ENCODE measurements at regions not wholly inside any gene's neighbourhood (a gene's known extent, or its start where the extent isn't known, plus 50 kb on each side); places are given as distances from the start of the nearest gene placed in this dataset.

DNA sequence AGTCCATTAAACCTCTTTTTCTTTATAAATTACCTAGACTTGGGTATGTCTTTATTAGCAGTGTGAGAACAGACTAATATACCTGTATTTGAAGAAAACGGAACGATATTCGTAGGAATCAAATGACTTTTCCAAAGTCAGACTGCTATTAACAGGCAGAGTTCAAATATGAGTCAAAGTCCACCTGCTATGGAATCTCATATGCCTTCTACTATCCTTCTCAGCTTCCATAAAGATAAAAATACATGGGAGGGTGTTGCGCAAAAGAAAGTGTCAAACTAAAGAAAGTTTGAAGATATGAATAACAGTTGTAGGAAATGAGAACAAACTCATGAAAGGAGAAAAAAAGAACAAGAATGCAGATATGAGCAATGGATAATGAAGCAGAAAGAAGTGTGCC lies 704.6 kb downstream of the EFNB2 start:
- Histone ChIP-seq H3K9me3 (no peaks in the 10 kb centered on the region), H3K27me3 (no peaks in the 10 kb centered on the region), H3K4me3 (no peak overlapping the region), H3K27ac (no peak overlapping the region), H3K4me1 (no peaks in the 10 kb centered on the region), H3K36me3 (replicated peaks in 1 of 2; ENCODE audit: insufficient read depth in 1 of 2, low read depth in 2 of 2) (no peaks in the 10 kb centered on the region)
- no peak for ATAC-seq
- intact Hi-C loops (cut with DNase I) = no loop called here
- WGBS, 2 donors = 63 to 66% methylated on average over 4 of the region's 4 CpGs
- TF ChIP-seq CTCF (IDR thresholded peaks at IDR 0.05) (no peak), POLR2A (IDR thresholded peaks at IDR 0.05) (no peak)
- DNase-seq = no peak

- H3K4me3 ChIP-seq = no peak overlapping the region
- intact Hi-C loops (cut with DNase I) = no loop called here
- H3K9me3 ChIP-seq = no peaks in the 10 kb centered on the region
- no peak overlapping the region for H3K27ac ChIP-seq
- DNase-seq (no peak), ATAC-seq (no peak)
- H3K4me1 ChIP-seq = no peaks in the 10 kb centered on the region
- no peaks in the 10 kb centered on the region for H3K27me3 ChIP-seq
- H3K36me3 ChIP-seq (replicated peaks in 1 of 2; ENCODE audit: insufficient read depth in 1 of 2, low read depth in 2 of 2) = no peaks in the 10 kb centered on the region
- WGBS, 2 donors = 75 to 81% methylated on average over 7 of the region's 7 CpGs
- TF ChIP-seq CTCF (IDR thresholded peaks at IDR 0.05) = no peak
- TF ChIP-seq POLR2A (IDR thresholded peaks at IDR 0.05) = no peak
Observed at GRCh38 chr13:105827111-105827809, 708.2 kb downstream of the EFNB2 start.

DNA sequence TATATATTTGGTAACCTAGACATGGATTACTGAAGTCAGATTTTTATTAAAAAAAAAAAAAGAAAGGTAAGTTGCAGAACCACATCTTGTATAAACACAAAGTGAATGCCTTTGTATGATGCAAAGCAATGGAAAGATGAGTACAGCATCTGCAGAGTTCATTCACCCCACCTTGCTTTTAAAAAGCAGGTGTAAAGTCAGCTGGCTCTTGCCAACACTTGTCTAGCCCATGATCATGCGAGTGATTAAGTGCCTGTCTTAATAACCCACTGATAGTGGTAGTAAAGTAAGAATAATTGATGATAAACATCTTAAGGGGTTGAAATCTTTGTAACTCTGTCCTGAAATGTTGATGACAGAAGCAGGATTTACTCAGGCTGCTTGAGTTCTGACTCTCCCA lies 710.4 kb downstream of the EFNB2 start:
- ATAC-seq (no peak), DNase-seq (no peak)
- no peaks in the 10 kb centered on the region for H3K9me3 ChIP-seq
- H3K4me1 ChIP-seq = no peaks in the 10 kb centered on the region
- H3K4me3 ChIP-seq = no peak overlapping the region
- H3K36me3 ChIP-seq (replicated peaks in 1 of 2; ENCODE audit: insufficient read depth in 1 of 2, low read depth in 2 of 2) = no peaks in the 10 kb centered on the region
- TF ChIP-seq CTCF (IDR thresholded peaks at IDR 0.05) (no peak), POLR2A (IDR thresholded peaks at IDR 0.05) (no peak)
- H3K27ac ChIP-seq = no peak overlapping the region
- no peaks in the 10 kb centered on the region for H3K27me3 ChIP-seq
- WGBS, 2 donors = 67 to 89% methylated on average over 1 of the region's 1 CpG
- intact Hi-C loops (cut with DNase I) = no loop called here

DNA sequence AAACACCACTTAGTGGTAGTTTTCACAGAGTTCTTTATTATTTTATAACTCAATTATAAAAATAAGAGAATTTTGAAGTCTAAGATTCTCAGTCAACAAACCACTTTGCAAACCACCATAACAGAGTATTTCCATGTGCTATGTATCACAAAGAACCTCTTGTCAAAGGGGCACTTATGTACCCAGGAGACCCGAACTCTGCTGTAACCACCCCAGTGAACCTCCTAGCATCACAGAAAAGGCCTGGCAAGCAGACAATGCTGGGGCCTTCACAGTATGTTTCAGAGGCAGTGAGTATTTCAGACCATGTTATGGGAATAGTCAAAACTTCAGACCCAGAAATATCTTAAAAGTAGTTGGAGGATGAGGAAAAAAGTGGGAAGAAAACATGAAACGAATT lies 714.1 kb downstream of the EFNB2 start:
- Histone ChIP-seq H3K36me3 (replicated peaks in 1 of 2; ENCODE audit: insufficient read depth in 1 of 2, low read depth in 2 of 2) (no peaks in the 10 kb centered on the region), H3K27me3 (no peaks in the 10 kb centered on the region), H3K4me3 (no peak overlapping the region), H3K4me1 (no peaks in the 10 kb centered on the region), H3K27ac (no peak overlapping the region), H3K9me3 (no peaks in the 10 kb centered on the region)
- DNase-seq (no peak), ATAC-seq (no peak)
- 71 to 72% methylated on average over 2 of the region's 2 CpGs for WGBS, 2 donors
- no peak for TF ChIP-seq POLR2A (IDR thresholded peaks at IDR 0.05)
- intact Hi-C loops (cut with DNase I) = no loop called here

GRCh38 chr13:105820415-105820814 lies 715.0 kb downstream of the EFNB2 start:
- Histone ChIP-seq H3K9me3 (no peaks in the 10 kb centered on the region), H3K27me3 (no peaks in the 10 kb centered on the region), H3K4me3 (no peak overlapping the region), H3K27ac (no peak overlapping the region), H3K4me1 (no peaks in the 10 kb centered on the region), H3K36me3 (replicated peaks in 1 of 2; ENCODE audit: insufficient read depth in 1 of 2, low read depth in 2 of 2) (no peaks in the 10 kb centered on the region)
- TF ChIP-seq CTCF (IDR thresholded peaks at IDR 0.05) (no peak), POLR2A (IDR thresholded peaks at IDR 0.05) (no peak)
- ATAC-seq (no peak), DNase-seq (no peak)
- WGBS, 2 donors = 65 to 69% methylated on average over 3 of the region's 3 CpGs
- intact Hi-C loops (cut with DNase I) = no loop called here
